ENCODE measurements at regions not wholly inside any gene's neighbourhood (a gene's known extent, or its start where the extent isn't known, plus 50 kb on each side); places are given as distances from the start of the nearest gene placed in this dataset.

DNA sequence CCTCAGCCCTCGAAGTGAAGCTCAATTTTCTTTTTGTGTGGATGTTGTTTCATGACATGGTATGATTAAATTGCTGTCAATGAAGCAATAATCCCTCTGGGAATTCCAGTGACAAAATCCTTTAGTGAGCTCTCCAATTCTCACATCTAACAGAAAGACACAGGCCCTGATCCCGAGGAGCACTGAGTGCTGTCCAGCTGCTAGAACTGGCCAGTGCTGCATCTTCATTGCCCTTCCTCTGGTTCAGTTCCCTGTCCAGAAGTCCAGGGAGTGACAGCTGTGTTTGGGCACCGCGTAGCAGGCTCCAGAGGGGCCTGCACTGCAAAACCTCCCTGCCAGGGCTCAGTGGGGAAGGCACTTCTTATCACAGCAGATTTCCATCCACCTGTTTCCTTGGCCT lies 516.8 kb upstream of the ATP11B start:
- TF ChIP-seq CTCF (IDR thresholded peaks at IDR 0.05) (no peak), POLR2AphosphoS5 (IDR thresholded peaks at IDR 0.05) (no peak), EP300 (IDR thresholded peaks at IDR 0.05) (no peak)

Data from suprapubic skin (tissue), 4 donors.